IPS-18c (cell line): ENCODE measurements at regions not wholly inside any gene's neighbourhood (a gene's known extent, or its start where the extent isn't known, plus 50 kb on each side); places are given as distances from the start of the nearest gene placed in this dataset.
A peak's percentile ranks its signal among the peaks of the same experiment; 100 is the strongest.

Experiments
- H3K4me3 ChIP-seq: 2 replicates; pipeline ENCODE4 v1.7.0; 2013; ENCODE audit warnings: low read depth, mild to moderate bottlenecking, low read length, moderate library complexity; ENCODE audit not compliant: insufficient read depth
- H3K9me3 ChIP-seq: one replicate; pipeline ENCODE4 v1.6.1; 2013; ENCODE audit warnings: mild to moderate bottlenecking, low read length, moderate library complexity; ENCODE audit not compliant: control insufficient read depth, insufficient read depth

DNA sequence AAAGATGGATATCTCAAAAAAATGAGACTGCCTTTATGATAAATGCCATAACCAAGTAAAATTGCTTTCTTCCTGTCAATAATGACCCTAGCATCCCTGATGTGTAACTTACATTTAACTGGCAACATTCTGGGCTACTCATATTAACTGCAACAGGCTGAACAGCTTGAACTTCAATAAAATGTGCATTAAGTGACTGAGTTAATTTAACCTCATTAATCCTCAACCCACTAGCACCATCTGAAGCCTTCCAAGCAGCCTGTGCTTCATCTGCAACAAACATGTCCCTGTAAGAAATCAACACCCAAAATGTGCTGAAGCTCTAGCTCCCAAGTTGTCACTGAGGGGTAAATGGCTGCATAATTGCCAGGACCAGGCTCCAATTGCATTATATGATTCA is 296.2 kb upstream of the ZC3H15 start:
- H3K4me3 ChIP-seq, result no peak overlapping the region
- no peaks in the 10 kb centered on the region for H3K9me3 ChIP-seq

- H3K4me3 ChIP-seq, result no peak overlapping the region
- no peaks in the 10 kb centered on the region for H3K9me3 ChIP-seq
These were observed 290.4 kb upstream of the ZC3H15 start for GRCh38 chr2:186195696-186196095.

DNA sequence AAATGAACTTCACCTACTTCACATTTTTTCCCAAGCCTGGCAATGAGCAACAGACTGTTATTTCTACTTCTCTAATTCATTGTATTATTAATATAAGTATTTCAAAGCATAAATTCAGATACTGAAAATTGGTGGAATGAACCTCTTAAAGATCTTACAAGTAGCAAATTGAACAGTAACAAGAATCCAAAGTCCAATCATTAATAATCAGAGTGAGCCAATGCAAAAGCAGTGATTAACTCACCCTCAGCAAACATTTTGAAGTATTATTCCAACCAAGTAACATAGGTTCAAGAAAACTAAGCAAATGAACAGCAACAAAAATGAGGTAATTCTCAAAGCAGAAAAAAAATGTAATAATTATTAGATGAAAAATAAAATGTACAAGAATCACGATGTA is 288.1 kb upstream of the ZC3H15 start:
- H3K4me3 ChIP-seq, result no peak overlapping the region
- H3K9me3 ChIP-seq, result no peaks in the 10 kb centered on the region

- H3K4me3 ChIP-seq, result no peak overlapping the region
- no peaks in the 10 kb centered on the region for H3K9me3 ChIP-seq
These were observed 287.0 kb upstream of the ZC3H15 start for GRCh38 chr2:186199029-186199428.

- Histone ChIP-seq H3K9me3 (no peaks in the 10 kb centered on the region), H3K4me3 (no peak overlapping the region)
These were observed 284.7 kb upstream of the ZC3H15 start for GRCh38 chr2:186201371-186201770.

GRCh38 chr2:186205254-186205911 is 280.7 kb upstream of the ZC3H15 start:
- H3K9me3 ChIP-seq, result no peaks in the 10 kb centered on the region
- H3K4me3 ChIP-seq, result no peak overlapping the region

DNA sequence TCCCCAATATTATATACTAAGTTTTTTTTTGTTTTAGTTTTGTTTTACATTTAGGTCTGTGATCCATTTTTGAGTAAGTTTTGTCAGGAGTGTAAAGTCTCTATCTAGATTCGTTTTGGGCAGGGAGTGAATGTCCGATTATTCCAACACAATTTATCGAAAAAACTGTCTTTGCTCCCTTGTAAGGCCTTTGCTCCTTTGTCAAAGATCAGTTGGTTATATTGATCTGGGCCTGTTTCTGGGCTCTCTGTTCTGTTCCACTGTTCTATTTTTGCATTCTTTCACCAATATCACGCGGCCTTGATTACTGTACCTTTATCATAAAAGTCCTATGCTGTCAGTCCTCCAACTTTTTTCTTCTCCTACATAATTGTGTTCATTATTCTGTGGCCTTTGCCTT is 276.5 kb upstream of the ZC3H15 start:
- Histone ChIP-seq H3K9me3 (no peaks in the 10 kb centered on the region), H3K4me3 (no peak overlapping the region)

- H3K4me3 ChIP-seq, result no peak overlapping the region
- H3K9me3 ChIP-seq, result no peaks in the 10 kb centered on the region
These were observed 265.7 kb upstream of the ZC3H15 start for GRCh38 chr2:186220409-186220808.

DNA sequence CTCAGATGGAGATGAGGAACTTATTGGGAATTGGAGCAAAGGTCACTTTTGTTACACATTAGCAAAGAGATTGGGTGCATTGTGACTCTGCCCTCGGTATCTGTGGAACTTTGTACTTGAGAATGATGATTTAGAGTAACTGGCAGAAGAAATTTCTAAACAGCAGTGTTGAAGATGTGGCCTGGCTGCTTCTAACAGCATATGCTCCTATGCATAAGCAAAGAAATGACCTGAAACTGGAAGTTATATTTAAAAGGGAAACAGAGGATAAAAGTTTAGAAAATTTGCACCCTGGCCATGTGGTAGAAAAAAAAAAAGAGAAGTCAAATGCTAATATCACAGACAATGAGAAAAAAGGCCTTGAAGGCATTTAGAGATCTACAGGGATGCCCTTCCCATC is 256.8 kb upstream of the ZC3H15 start:
- peaks cover 15% of the 10 kb centered on the region for H3K9me3 ChIP-seq
- H3K4me3 ChIP-seq, result peak overlapping the region; percentile 9; the same call in 1 of the 2 replicates

DNA sequence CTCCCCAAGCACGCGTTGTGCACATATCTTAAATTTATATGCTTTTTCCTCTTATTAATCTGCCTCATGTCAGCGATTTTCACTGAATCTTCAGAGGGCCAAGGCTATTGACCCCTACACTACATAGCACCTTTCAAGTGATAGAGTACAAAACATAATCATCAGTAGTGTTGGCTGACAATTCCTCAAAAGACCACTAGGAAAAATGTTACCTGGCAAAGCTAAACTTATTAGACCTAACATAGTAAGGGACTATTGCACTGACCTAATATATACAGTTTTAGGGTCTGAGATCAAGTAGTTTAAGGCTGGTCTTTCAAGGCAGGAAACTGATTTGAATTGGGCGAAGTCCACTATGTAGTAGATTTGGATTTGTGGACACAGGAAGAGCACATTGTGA is 244.2 kb upstream of the ZC3H15 start:
- no peak overlapping the region for H3K4me3 ChIP-seq
- H3K9me3 ChIP-seq, result no peaks in the 10 kb centered on the region

GRCh38 chr2:186254759-186255158 is 231.3 kb upstream of the ZC3H15 start:
- Histone ChIP-seq H3K9me3 (no peaks in the 10 kb centered on the region), H3K4me3 (no peak overlapping the region)

GRCh38 chr2:186255823-186256222 is 230.2 kb upstream of the ZC3H15 start:
- H3K4me3 ChIP-seq, result no peak overlapping the region
- H3K9me3 ChIP-seq, result no peaks in the 10 kb centered on the region

GRCh38 chr2:186256540-186256939 is 229.5 kb upstream of the ZC3H15 start:
- no peak overlapping the region for H3K4me3 ChIP-seq
- no peaks in the 10 kb centered on the region for H3K9me3 ChIP-seq

GRCh38 chr2:186263673-186264250 is 222.3 kb upstream of the ZC3H15 start:
- Histone ChIP-seq H3K4me3 (no peak overlapping the region), H3K9me3 (no peaks in the 10 kb centered on the region)

DNA sequence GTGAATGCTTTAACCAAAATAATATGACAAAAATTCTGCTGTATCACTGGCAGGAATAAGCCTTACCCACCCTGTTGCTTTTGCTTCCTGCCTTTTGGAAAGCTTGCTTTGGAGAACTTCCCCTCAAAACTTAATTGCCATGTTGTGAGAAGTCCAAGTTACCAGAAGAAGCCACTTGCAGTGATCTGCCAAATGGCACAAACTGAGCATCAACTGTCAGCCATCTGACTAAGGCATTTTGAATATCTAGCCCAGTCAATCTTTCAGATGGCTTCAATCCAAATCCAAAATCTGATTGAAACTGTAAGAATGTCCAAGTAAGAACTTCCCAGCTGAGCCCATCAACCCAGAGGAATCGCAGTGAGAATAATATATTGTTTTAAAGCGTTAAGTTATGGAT is 216.5 kb upstream of the ZC3H15 start:
- H3K9me3 ChIP-seq, result no peaks in the 10 kb centered on the region
- H3K4me3 ChIP-seq, result no peak overlapping the region

DNA sequence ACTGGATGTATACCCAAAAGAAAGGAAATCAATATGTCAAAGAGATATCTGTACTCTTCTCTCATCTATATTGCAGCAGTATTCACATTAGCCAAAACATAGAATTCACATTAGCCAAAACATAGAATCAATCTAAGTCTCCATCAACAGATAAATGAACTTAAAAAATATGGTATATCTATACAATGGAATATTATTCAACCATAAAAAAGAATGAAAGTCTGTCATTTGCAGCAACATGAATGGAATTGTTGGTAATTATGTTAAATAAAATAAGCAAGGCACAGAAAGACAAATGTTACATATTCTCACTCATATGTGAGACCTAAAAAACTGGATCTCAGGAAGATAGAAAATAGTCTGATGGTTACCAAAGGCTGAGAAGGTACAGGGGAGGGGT is 212.1 kb upstream of the ZC3H15 start:
- no peaks in the 10 kb centered on the region for H3K9me3 ChIP-seq
- H3K4me3 ChIP-seq, result no peak overlapping the region

GRCh38 chr2:186274936-186275575 is 211.0 kb upstream of the ZC3H15 start:
- H3K4me3 ChIP-seq, result no peak overlapping the region

GRCh38 chr2:186276909-186277308 is 209.2 kb upstream of the ZC3H15 start:
- H3K4me3 ChIP-seq, result no peak overlapping the region
- H3K9me3 ChIP-seq, result no peaks in the 10 kb centered on the region

More at GRCh38 chr2:186274936-186275575, 211.0 kb upstream of the ZC3H15 start:
- no peaks in the 10 kb centered on the region for H3K9me3 ChIP-seq
